NCI-H2107 treated with DMSO at 0.1 percent for 48 hours (cell line): ENCODE measurements at regions not wholly inside any gene's neighbourhood (a gene's known extent, or its start where the extent isn't known, plus 50 kb on each side); places are given as distances from the start of the nearest gene placed in this dataset.
"Not testable (repeated sequence)": the region's sequence is repeated elsewhere in the genome, so short reads cannot be mapped to it uniquely, and the experiment has no call there.

Experiments used
- DNase-seq: peaks from one replicate; lab custom pipeline; 2025; ENCODE audit not compliant: unreplicated experiment; lab: John Stamatoyannopoulos, UW

GRCh38 chr12:113727651-113728061, 238.5 kb downstream of the RBM19 start:
- no peak for DNase-seq

- DNase-seq: no peak
Observed at GRCh38 chr12:113726254-113726819, 239.8 kb downstream of the RBM19 start.

GRCh38 chr12:113725557-113725876, 240.6 kb downstream of the RBM19 start:
- no peak for DNase-seq

- no peak for DNase-seq
Observed at GRCh38 chr12:113724794-113725556, 241.2 kb downstream of the RBM19 start.

DNA sequence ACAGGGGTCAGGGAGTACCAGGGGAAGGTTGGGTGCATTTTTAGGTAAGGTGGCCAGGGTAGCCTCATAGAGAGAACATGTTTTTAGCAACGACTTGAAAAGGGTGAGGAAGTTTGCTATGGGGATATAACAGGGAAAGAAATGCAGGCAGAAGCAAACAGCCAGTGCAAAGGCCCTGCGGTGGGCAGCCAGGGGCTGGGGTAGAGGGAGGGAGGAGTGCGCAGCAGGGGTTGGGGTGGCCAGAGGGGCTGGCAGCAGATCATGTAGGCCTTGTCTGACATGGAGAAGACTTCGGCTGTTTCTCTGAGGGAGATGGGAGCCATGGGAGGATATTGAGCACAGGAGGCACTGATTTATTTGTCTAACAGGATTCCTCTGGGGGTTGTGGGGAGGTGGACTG, 242.5 kb downstream of the RBM19 start:
- DNase-seq: no peak

DNA sequence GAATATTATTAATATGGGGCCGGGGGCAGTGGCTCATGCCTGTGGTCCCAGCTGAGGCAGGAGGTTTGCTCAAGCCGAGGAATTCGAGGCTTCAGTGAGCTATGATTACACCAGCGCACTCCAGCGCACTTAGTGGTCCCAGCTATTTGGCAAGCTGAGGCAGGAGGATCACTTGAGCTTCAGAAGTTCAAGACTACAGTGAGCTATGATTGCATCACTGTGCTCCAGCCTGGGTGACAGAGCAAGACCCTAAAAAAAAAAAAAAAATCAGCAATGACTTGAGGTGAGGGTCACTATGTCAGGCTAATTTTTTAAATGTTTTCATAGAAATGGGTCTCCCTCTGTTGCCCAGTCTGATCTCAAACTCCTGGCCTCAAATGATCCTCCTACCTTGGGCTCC, 243.4 kb downstream of the RBM19 start:
- no peak for DNase-seq

DNA sequence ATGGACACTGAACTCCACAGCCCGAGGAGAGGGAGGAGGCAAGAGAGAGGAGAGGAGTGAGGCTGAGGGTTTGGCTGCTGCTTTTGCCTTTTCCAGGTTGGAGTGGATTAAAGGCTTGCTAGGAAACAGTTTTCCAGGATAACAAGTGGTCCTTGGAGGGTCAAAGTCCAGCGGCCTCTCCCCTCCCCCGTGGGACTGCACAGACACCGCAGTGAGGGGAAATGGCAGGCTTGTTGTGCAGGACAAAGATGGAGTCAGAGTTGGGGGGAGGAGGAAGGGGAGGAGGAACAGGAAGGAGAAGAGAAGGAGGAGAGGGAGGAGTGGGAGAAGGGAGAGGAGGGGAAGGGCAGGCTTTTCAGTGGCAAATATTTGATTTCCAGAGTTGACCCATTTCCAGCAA, 245.5 kb downstream of the RBM19 start:
- no peak for DNase-seq

DNA sequence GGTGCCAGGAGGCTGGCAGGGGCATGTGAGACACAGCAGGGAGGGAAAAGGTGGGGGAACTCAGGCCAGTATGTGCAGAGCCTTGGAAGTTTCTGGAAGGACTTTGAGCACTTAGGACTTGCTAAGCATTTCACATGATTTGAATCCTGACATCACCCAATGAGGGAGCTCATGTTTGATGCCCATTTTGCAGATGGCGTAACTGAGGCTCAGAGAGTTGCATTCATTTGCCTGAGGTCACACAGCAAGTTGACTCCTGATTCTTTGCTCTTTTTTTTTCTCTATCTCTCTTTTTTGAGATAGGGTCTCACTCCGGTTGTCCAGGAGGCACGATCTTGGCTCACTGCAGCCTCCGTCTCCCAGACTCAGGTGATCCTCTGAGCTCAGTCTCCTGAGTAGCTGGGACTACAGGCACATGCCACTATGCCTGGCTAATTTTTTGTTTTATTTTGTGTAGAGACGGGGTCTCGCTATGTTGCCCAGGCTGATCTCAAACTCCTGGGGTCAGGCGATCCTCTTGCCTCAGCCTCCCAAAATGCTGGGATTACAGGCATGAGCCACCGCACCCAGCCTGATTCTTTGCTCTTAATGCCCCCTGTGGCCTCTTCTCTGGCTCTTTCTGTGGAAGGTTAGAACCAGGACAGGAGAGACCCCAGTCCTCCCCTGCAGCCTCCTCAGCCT, 246.1 kb downstream of the RBM19 start:
- DNase-seq: no peak

- DNase-seq: no peak
Observed at GRCh38 chr12:113713156-113713555, 241.5 kb upstream of the LHX5 start.

- DNase-seq: no peak
Observed at GRCh38 chr12:113712481-113712880, 240.8 kb upstream of the LHX5 start.

DNA sequence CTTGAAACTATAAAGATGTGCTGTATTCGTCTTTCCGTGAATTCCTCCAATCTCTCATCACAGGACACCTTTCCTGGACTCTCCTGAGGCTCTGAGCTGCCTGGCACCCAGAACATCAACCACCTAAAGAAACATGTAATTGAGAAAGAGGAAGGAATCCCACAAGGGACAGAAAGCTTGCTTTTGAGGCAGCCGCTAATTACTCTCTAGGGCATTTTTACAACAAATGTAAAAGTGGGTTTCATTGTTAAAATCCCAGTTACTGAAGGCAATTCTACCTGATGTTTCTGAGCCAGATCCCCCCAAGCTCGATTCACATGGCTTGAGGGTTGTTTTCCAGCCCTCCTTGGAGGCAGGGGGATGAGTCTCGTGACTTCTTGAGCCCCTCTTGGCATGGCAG, 238.5 kb upstream of the LHX5 start:
- no peak for DNase-seq

DNA sequence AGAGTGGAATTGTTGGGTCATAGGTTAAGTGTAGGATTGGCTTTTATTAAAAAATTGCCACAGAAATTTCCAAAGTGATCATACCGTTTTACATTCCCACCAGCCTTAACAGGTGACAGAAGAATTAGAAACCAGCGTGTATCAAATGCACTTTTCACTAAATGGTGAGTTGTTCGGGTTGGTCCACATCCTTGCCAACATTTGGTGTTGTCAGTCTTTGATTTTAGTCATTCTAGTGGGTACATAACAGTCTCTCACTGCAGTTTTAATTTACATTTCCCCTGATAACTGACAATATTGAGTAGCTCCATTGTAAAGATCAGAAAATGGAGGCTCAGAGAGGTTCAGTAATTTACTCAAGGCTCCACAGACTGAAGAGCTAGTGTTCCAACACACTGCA, 237.8 kb upstream of the LHX5 start:
- no peak for DNase-seq

- no peak for DNase-seq
Observed at GRCh38 chr12:113702836-113703235, 231.2 kb upstream of the LHX5 start.

GRCh38 chr12:113702276-113702675, 230.6 kb upstream of the LHX5 start:
- DNase-seq: no peak

GRCh38 chr12:113700943-113701342, 229.3 kb upstream of the LHX5 start:
- no peak for DNase-seq

DNA sequence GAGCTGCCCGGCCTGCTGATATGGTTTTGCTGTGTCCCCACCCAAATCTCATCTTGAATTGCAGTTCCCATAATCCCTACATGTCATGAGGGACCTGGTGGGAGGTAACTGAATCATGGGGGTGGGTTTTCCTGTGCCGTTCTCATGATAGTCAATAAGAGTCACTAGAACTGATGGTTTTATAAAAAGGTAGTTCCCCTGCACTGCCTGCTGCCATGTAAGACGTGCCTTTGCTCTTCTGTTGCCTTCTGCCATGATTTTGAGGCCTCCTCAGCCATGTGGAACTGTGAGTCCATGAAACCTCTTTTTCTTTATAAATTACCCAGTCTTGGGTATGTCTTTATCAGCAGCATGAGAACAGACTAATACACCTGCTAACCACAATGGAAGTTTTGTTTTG, 228.3 kb upstream of the LHX5 start:
- DNase-seq: not testable (repeated sequence)

DNA sequence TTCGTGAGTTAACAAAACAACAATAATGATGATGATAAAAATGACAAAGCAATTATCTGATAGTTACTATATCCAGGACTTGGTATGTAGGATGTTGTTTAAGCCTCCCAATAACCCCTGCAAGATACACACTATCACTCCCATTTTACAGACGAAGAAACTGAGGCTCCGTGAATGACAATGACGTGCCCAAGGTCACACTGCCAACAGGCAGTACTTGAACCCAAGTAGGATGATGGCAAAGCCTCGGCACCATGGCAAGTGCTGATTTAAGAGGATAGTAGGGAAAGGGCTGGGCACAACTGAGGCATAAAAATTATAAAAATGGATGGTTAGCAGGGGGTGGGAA, 226.8 kb upstream of the LHX5 start:
- no peak for DNase-seq

GRCh38 chr12:113697651-113698509, 226.2 kb upstream of the LHX5 start:
- DNase-seq: no peak

DNA sequence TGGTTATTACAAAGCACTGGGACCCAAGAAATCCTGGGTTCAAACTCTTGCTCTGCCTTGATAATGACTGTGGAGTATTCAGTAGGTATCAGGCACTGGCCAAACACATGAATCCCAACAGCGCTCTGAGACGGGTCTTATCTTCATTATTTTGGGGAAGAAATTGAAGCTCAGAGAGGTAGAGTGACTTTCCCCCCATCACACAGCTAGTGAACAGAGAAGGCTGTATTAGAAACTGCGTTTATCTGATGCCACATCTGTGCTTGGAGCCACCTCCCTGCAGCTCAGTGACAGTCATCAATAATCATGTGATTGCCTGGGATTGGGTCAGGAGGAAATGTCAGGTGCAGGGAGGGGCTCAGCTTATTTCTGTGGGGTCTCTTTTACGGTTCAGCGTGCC, 225.4 kb upstream of the LHX5 start:
- no peak for DNase-seq

GRCh38 chr12:113693693-113694092, 222.0 kb upstream of the LHX5 start:
- no peak for DNase-seq

DNA sequence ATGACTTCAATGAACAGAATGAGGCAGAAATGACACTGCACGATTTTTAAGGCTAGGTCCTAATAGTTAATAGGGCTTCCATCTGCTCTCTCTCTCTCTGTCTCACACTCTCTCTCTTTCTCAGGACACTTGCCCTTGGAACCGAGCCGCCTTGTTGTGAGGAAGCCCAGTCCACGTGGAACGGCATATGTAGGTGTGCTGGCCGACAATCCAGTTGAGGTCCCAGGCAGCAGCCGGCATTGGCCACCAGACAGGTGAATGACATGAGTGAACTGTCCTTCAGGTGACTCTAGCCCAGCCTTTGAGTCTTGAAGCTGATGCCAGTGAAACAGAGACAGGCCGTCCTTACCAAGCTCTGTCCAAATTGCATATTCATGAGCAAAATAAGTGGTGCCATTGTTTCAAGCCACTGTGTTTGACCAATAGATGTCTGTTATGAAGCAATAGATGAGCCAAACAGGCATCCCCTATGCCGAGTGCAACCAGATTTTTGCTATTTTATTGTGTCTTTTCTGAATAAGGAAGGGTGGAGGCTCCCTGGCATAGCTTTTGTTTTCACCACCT, 217.5 kb upstream of the LHX5 start:
- no peak for DNase-seq
